CD4-positive, alpha-beta T cell (primary cell): ENCODE measurements at regions not wholly inside any gene's neighbourhood (a gene's known extent, or its start where the extent isn't known, plus 50 kb on each side); places are given as distances from the start of the nearest gene placed in this dataset.

Source experiments
- ATAC-seq: fragments of 200-7000 bp; cut with Tn5 transposase; one replicate; pipeline ENCODE4 v1.10.0; 2022; ENCODE audit warnings: mild to moderate bottlenecking; ENCODE audit not compliant: poor library complexity
- CTCF ChIA-PET: fragments of 350-600 bp; sonication (Branson Sonifier 250); formaldehyde crosslinking; loops from one replicate; lab custom pipeline; 2021; ENCODE audit warnings: antibody characterized with exemption, inconsistent platforms; lab: Charles Lee
- POLR2A ChIA-PET: fragments of 350-600 bp; sonication (Branson Sonifier 250); formaldehyde crosslinking; loops from one replicate; lab custom pipeline; 2021; ENCODE audit warnings: antibody characterized with exemption, inconsistent platforms; lab: Charles Lee
- DNase-seq, 14 experiments: peaks; one replicate each; pipeline ENCODE4 v3.0.0-alpha.2; 2013 to 2020; ENCODE audit warnings: mixed read lengths in 2 of 14
- H3K27ac ChIP-seq, 2 donors: one replicate each; pipeline versions ENCODE4 v1.5.1 to v1.7.0; 2013; ENCODE audit warnings: low read length in 2 of 2, low read depth in 1 of 2, mild to moderate bottlenecking in 1 of 2
- H3K27me3 ChIP-seq, 2 experiments: 1 replicate in 1 of 2; 2 replicates in 1 of 2; pipeline versions ENCODE4 v1.6.1 to v1.7.0; 2013; ENCODE audit warnings: low read length in 2 of 2, control low read depth in 1 of 2, mild to moderate bottlenecking in 1 of 2, moderate library complexity in 1 of 2; ENCODE audit not compliant: insufficient read depth in 2 of 2, control insufficient read depth in 1 of 2
- H3K36me3 ChIP-seq: one replicate; pipeline ENCODE4 v1.6.1; 2013; ENCODE audit warnings: low read length, control low read depth; ENCODE audit not compliant: insufficient read depth
- H3K4me1 ChIP-seq: one replicate; pipeline ENCODE4 v1.6.1; 2013; ENCODE audit warnings: low read length, control low read depth; ENCODE audit not compliant: insufficient read depth
- H3K4me3 ChIP-seq: one replicate; pipeline ENCODE4 v1.5.1; 2013; ENCODE audit warnings: mild to moderate bottlenecking, low read length, moderate library complexity
- H3K9me3 ChIP-seq, 2 experiments: 1 replicate in 1 of 2; 2 replicates in 1 of 2; pipeline versions ENCODE4 v1.6.1 to v1.7.0; 2013; ENCODE audit warnings: low read length in 2 of 2, mild to moderate bottlenecking in 2 of 2, control low read depth in 1 of 2, moderate library complexity in 1 of 2; ENCODE audit not compliant: control insufficient read depth in 1 of 2, insufficient read depth in 1 of 2
- H3K27ac Mint-ChIP-seq: one replicate; pipeline ENCODE4 v1.8.0; 2020; ENCODE audit warnings: mixed read lengths
- H3K27me3 Mint-ChIP-seq: one replicate; pipeline ENCODE4 v1.8.0; 2021; ENCODE audit warnings: mixed read lengths
- H3K36me3 Mint-ChIP-seq: one replicate; pipeline ENCODE4 v1.8.0; 2021; ENCODE audit warnings: low read depth, mixed read lengths
- H3K4me1 Mint-ChIP-seq: one replicate; pipeline ENCODE4 v1.8.0; 2021; ENCODE audit warnings: low read depth, mixed read lengths
- H3K4me3 Mint-ChIP-seq: one replicate; pipeline ENCODE4 v1.8.0; 2020; ENCODE audit warnings: mild to moderate bottlenecking, mixed read lengths
- H3K9me3 Mint-ChIP-seq: one replicate; pipeline ENCODE4 v1.8.0; 2020; ENCODE audit warnings: mixed read lengths
- intact Hi-C, 2 experiments: fragments of 100-400 bp; cut with DNase I in 1 of 2; cut with micrococcal nuclease in 1 of 2; formaldehyde crosslinking; loops; one replicate each; pipeline versions ENCODE4 v1.15.1 to v1.9.0; 2023 to 2025; cut with DNase I, micrococcal nuclease
- TF ChIP-seq, protein P1 (sequence below): fragments of 200-600 bp; IDR thresholded peaks from one replicate; pipeline ENCODE4 v1.8.0; 2022; ENCODE audit warnings: antibody characterized with exemption, mild to moderate bottlenecking

DNA sequence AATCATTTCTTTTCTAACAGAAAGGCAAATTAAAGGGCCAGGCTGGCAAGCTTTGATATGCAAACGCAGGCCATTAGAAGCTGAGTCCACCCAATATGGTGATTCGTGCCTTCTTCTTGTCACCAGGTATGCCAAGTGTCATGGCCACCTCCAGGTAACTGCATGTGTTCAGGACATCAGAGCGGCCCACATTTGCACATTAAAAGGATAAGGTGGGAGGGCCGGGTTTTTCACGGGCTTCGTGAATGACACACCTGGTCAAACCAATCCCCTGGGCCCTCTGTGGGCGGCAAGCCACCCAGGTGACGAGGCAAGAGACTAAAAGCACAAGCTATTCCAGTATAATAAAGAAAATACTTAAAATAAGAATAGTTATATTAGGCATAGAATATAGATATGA is 75.9 kb upstream of the TSPAN11 start:
- Mint-ChIP-seq H3K4me3 (no peak overlapping the region), H3K27me3 (no peaks in the 10 kb centered on the region), H3K4me1 (no peaks in the 10 kb centered on the region), H3K9me3 (no peaks in the 10 kb centered on the region), H3K27ac (no peak overlapping the region), H3K36me3 (no peaks in the 10 kb centered on the region)
- DNase-seq (no peak), ATAC-seq (no peak)
- Histone ChIP-seq H3K27me3 (no peaks in the 10 kb centered on the region), H3K36me3 (no peaks in the 10 kb centered on the region), H3K4me1 (peaks cover 10% of the 10 kb centered on the region), H3K9me3 (no peaks in the 10 kb centered on the region), H3K4me3 (peak overlapping the region; percentile 70), H3K27ac (peak overlapping the region in 1 of 2 donors; percentile 52)
- TF ChIP-seq, protein P1, sequence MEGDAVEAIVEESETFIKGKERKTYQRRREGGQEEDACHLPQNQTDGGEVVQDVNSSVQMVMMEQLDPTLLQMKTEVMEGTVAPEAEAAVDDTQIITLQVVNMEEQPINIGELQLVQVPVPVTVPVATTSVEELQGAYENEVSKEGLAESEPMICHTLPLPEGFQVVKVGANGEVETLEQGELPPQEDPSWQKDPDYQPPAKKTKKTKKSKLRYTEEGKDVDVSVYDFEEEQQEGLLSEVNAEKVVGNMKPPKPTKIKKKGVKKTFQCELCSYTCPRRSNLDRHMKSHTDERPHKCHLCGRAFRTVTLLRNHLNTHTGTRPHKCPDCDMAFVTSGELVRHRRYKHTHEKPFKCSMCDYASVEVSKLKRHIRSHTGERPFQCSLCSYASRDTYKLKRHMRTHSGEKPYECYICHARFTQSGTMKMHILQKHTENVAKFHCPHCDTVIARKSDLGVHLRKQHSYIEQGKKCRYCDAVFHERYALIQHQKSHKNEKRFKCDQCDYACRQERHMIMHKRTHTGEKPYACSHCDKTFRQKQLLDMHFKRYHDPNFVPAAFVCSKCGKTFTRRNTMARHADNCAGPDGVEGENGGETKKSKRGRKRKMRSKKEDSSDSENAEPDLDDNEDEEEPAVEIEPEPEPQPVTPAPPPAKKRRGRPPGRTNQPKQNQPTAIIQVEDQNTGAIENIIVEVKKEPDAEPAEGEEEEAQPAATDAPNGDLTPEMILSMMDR: no peak
- CTCF ChIA-PET: interaction anchor here (1.4 kb wide), 1 partner anchor 96 kb away, joined by 3 read pairs; the partner anchor contains the start of gene CAPRIN2
- intact Hi-C loops: loop anchor here (1.0 to 5.0 kb wide), 3 partner anchors 386 to 787 kb away; no protein-coding TSS in a partner anchor
- POLR2A ChIA-PET: no interaction called here

DNA sequence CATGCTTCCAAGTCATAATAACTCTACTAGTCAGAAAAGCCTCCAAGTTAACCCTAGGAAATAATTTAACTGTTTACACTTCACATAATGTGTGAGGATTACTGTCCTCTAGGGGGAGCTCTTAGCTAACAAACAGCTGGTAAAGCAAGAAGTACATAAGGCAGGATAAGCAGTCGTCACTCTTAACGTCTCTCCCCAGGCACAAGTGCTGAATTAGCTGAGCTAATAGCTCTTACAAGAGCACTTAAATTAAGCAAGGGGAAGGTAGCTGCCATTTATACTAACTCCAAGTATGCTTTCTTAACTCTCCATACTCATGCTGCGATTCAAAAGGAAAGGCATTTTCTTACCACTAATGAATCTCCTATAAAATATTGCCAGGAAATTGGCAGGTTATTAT is 79.3 kb upstream of the TSPAN11 start:
- Mint-ChIP-seq H3K9me3 (no peaks in the 10 kb centered on the region), H3K27me3 (no peaks in the 10 kb centered on the region), H3K4me1 (no peaks in the 10 kb centered on the region), H3K36me3 (no peaks in the 10 kb centered on the region), H3K27ac (no peak overlapping the region), H3K4me3 (no peak overlapping the region)
- intact Hi-C loops: loop anchor here (2.0 to 10.0 kb wide), 6 partner anchors 95 to 1328 kb away; partner anchors contain the start of gene CAPRIN2 (in 1 of the 2)
- TF ChIP-seq, protein P1: peak; percentile 65
- Histone ChIP-seq H3K27me3 (no peaks in the 10 kb centered on the region), H3K36me3 (no peaks in the 10 kb centered on the region), H3K4me1 (peaks cover 10% of the 10 kb centered on the region), H3K4me3 (no peak overlapping the region), H3K27ac (no peak overlapping the region), H3K9me3 (no peaks in the 10 kb centered on the region)
- ChIA-PET CTCF (interaction anchor here (2.0 to 2.4 kb wide), 2 partner anchors 139 to 425 kb away, joined by 6 to 11 read pairs; no protein-coding TSS in a partner anchor), POLR2A (interaction anchor here (0.7 kb wide), 1 partner anchor 153 kb away, joined by 3 read pairs; no protein-coding TSS in a partner anchor)
- ATAC-seq: no peak
- DNase-seq: peak in 4 of 14 experiments; percentile 23 to 77 (median 72)

DNA sequence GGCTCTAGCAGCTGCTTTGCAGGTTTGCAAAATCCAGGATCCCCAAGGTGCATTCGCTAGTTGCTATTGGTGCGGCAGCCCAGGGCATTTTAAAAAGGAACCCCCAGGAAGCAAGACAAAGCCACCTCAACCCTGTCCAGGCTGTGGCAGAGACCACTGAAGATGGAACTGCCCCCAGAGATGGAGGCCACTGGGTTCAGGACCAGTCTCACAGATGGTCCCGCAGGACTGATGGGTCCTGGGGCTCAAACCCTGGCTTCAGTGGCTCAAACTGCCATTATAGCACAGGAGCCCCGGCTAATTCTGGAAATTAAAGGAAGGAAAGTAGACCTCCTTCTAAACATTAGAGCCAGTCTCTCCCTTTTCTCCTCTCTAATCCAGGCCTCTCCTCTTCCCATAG is 79.8 kb upstream of the TSPAN11 start:
- intact Hi-C loops: loop anchor here (2.0 to 10.0 kb wide), 6 partner anchors 94 to 1328 kb away; partner anchors contain the start of gene CAPRIN2 (in 1 of the 2)
- H3K4me3 Mint-ChIP-seq: no peak overlapping the region
- Histone ChIP-seq H3K36me3 (no peaks in the 10 kb centered on the region), H3K4me3 (no peak overlapping the region), H3K4me1 (peaks cover 10% of the 10 kb centered on the region), H3K27ac (no peak overlapping the region), H3K9me3 (no peaks in the 10 kb centered on the region), H3K27me3 (no peaks in the 10 kb centered on the region)
- no peak overlapping the region for H3K27ac Mint-ChIP-seq
- ATAC-seq: no peak
- H3K36me3 Mint-ChIP-seq: no peaks in the 10 kb centered on the region
- no peak for DNase-seq
- no peaks in the 10 kb centered on the region for H3K9me3 Mint-ChIP-seq
- TF ChIP-seq, protein P1: no peak
- ChIA-PET CTCF (interaction anchor here (2.0 to 2.4 kb wide), 2 partner anchors 139 to 425 kb away, joined by 6 to 11 read pairs; no protein-coding TSS in a partner anchor), POLR2A (interaction anchor here (0.7 kb wide), 1 partner anchor 152 kb away, joined by 3 read pairs; no protein-coding TSS in a partner anchor)
- no peaks in the 10 kb centered on the region for H3K4me1 Mint-ChIP-seq
- H3K27me3 Mint-ChIP-seq: no peaks in the 10 kb centered on the region
